SK-N-SH treated with all-trans-retinoic acid at 6 μM for 48 hours (cell line): ENCODE measurements at regions not wholly inside any gene's neighbourhood (a gene's known extent, or its start where the extent isn't known, plus 50 kb on each side); places are given as distances from the start of the nearest gene placed in this dataset.

Source experiments
- ARNTL ChIP-seq: fragments of 450-650 bp; formaldehyde crosslinking; IDR thresholded peaks from 2 replicates; pipeline ENCODE4 v1.5.0; 2020; ENCODE audit warnings: low read depth, mild to moderate bottlenecking, moderate library complexity, borderline replicate concordance
- GLIS3 ChIP-seq: fragments of 250-450 bp; sonication (Bioruptor Pico); IDR thresholded peaks from 2 replicates; pipeline ENCODE4 v1.5.0; 2020; ENCODE audit warnings: mild to moderate bottlenecking, moderate library complexity
- PPARA ChIP-seq: fragments of 250-450 bp; sonication (Bioruptor Pico); IDR thresholded peaks from 2 replicates; pipeline ENCODE4 v1.5.0; 2020; ENCODE audit warnings: mild to moderate bottlenecking, borderline replicate concordance
- RARB ChIP-seq: fragments of 250-450 bp; sonication (Bioruptor Pico); IDR thresholded peaks from 2 replicates; pipeline ENCODE4 v1.8.0; 2021; ENCODE audit warnings: mild to moderate bottlenecking, moderate library complexity
- TOX ChIP-seq: fragments of 250-450 bp; sonication (Bioruptor Pico); IDR thresholded peaks from 2 replicates; pipeline ENCODE4 v1.8.0; 2021; ENCODE audit warnings: mild to moderate bottlenecking, moderate library complexity, borderline replicate concordance
- ZC3H10 ChIP-seq: fragments of 250-450 bp; sonication (Bioruptor Pico); IDR thresholded peaks from 2 replicates; pipeline ENCODE4 v1.5.1; 2021; ENCODE audit warnings: mild to moderate bottlenecking, moderate library complexity
- ZFP3 ChIP-seq: fragments of 250-450 bp; sonication (Bioruptor Pico); IDR thresholded peaks from 2 replicates; pipeline ENCODE4 v1.5.0; 2020; ENCODE audit warnings: mild to moderate bottlenecking, moderate library complexity
- ZFP30 ChIP-seq: fragments of 450-650 bp; formaldehyde crosslinking; IDR thresholded peaks from 2 replicates; pipeline ENCODE4 v1.5.0; 2022; ENCODE audit warnings: mild to moderate bottlenecking, moderate library complexity
- ZNF565 ChIP-seq: fragments of 450-650 bp; formaldehyde crosslinking; conservative IDR thresholded peaks from 2 replicates; pipeline ENCODE4 v1.5.0; 2020; ENCODE audit warnings: low read depth, mild to moderate bottlenecking, moderate library complexity
- ZNF70 ChIP-seq: fragments of 450-650 bp; formaldehyde crosslinking; IDR thresholded peaks from 2 replicates; pipeline ENCODE4 v1.5.0; 2020; ENCODE audit warnings: mild to moderate bottlenecking, moderate library complexity
- TF ChIP-seq, protein P1 (sequence below): fragments of 250-450 bp; sonication (Bioruptor Pico); IDR thresholded peaks from 2 replicates; pipeline ENCODE4 v1.5.1; 2020; ENCODE audit warnings: low read depth, mild to moderate bottlenecking, moderate library complexity
- TF ChIP-seq, protein P2 (sequence below): fragments of 250-450 bp; sonication (Bioruptor Pico); IDR thresholded peaks from 2 replicates; pipeline ENCODE4 v1.8.0; 2020; ENCODE audit warnings: mild to moderate bottlenecking, moderate library complexity, borderline replicate concordance

DNA sequence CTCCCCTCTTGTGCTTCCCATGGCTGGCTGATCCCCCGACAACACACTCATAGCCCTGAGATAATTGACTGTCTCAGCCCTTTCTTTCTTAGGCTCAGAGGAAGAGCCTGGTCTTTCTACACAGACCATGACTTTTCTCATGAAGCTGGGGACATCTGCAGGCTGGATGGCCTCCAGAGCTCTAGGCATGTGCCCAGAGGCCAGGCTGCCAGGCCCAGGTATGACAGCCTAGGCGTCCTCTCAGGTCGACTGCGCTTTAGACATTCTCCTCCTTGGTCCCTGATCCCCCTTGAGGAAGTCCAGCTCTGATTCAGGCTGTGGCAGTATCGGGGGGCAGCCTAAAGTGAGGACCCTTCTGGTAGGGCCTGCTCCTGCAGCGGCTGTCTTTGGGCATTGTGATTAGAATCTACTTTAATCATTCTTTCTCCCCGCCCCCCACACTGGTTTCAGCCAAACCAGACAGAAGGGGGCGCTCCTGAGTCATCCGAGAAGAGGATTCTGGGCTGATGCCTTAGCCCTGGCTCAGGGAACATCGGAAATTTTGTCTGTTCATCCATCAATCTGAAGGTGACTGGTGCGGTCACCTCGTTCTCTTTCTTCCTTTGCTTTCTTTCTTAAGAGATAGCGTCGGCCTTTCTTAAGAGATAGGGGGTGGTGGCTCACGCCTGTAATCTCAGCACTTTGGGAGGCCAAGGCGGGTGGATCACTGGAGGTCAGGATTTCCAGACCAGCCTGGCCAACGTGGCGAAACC lies 66.5 kb upstream of the HSPA9 start:
- TF ChIP-seq ZC3H10: no peak
- no peak for TF ChIP-seq PPARA (CRISPR knock-in tag)
- no peak for TF ChIP-seq RARB (CRISPR knock-in tag)
- no peak for TF ChIP-seq ZFP30
- TF ChIP-seq, protein P1, sequence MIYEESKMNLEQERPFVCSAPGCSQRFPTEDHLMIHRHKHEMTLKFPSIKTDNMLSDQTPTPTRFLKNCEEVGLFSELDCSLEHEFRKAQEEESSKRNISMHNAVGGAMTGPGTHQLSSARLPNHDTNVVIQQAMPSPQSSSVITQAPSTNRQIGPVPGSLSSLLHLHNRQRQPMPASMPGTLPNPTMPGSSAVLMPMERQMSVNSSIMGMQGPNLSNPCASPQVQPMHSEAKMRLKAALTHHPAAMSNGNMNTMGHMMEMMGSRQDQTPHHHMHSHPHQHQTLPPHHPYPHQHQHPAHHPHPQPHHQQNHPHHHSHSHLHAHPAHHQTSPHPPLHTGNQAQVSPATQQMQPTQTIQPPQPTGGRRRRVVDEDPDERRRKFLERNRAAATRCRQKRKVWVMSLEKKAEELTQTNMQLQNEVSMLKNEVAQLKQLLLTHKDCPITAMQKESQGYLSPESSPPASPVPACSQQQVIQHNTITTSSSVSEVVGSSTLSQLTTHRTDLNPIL (CRISPR knock-in tag): no peak
- TF ChIP-seq ZFP3 (CRISPR knock-in tag): no peak
- no peak for TF ChIP-seq ZNF565 (CRISPR knock-in tag)
- TF ChIP-seq GLIS3 (CRISPR knock-in tag): no peak
- TF ChIP-seq ZNF70 (CRISPR knock-in tag): no peak
- TF ChIP-seq ARNTL: no peak
- no peak for TF ChIP-seq TOX (CRISPR knock-in tag)
- TF ChIP-seq, protein P2, sequence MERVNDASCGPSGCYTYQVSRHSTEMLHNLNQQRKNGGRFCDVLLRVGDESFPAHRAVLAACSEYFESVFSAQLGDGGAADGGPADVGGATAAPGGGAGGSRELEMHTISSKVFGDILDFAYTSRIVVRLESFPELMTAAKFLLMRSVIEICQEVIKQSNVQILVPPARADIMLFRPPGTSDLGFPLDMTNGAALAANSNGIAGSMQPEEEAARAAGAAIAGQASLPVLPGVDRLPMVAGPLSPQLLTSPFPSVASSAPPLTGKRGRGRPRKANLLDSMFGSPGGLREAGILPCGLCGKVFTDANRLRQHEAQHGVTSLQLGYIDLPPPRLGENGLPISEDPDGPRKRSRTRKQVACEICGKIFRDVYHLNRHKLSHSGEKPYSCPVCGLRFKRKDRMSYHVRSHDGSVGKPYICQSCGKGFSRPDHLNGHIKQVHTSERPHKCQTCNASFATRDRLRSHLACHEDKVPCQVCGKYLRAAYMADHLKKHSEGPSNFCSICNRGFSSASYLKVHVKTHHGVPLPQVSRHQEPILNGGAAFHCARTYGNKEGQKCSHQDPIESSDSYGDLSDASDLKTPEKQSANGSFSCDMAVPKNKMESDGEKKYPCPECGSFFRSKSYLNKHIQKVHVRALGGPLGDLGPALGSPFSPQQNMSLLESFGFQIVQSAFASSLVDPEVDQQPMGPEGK (CRISPR knock-in tag): no peak
